ENCODE measurements at regions not wholly inside any gene's neighbourhood (a gene's known extent, or its start where the extent isn't known, plus 50 kb on each side); places are given as distances from the start of the nearest gene placed in this dataset.

- TF ChIP-seq CTCF (IDR thresholded peaks at IDR 0.05; ENCODE audit: extremely low read depth in 1 of 2, insufficient read depth in 1 of 2, low read depth in 1 of 2, low read length in 2 of 2) (no peak), POLR2A (IDR thresholded peaks at IDR 0.05; ENCODE audit: low read depth, low read length) (no peak), MAX (IDR thresholded peaks at IDR 0.05; ENCODE audit: insufficient read depth, insufficient read length) (no peak), JUN (IDR thresholded peaks at IDR 0.05; ENCODE audit: borderline replicate concordance, insufficient read depth, insufficient read length, low read depth) (no peak)
Measured at GRCh38 chr5:29905626-29906353, 1287.7 kb upstream of the CDH6 start.

Measured in endothelial cell of umbilical vein (primary cell).